ENCODE measurements at regions not wholly inside any gene's neighbourhood (a gene's known extent, or its start where the extent isn't known, plus 50 kb on each side); places are given as distances from the start of the nearest gene placed in this dataset.

DNA sequence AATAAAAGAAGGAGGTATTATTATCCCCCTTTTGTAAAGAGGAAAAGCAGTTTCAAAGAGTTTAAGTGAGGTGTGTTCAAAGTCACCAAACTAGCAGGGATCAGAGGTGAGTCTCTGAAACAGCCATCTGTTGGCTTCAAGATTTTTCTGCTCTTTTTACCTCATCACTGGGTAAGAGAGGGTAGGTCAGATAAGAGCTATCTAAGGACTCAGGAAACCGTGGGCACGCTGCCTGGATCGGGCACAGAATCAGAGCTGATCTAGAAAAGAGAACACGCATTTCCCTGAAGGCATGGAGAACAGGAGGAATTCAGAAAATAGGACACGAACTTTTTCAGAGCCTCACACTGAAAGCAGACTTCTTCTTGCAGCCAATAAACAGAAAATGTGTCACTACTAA lies 65.8 kb upstream of the LY86 start:
- H3K4me3 ChIP-seq (ENCODE audit: low read depth, low read length): no peak overlapping the region
- no peak for DNase-seq (ENCODE audit: low read depth)
- TF ChIP-seq, protein P1, sequence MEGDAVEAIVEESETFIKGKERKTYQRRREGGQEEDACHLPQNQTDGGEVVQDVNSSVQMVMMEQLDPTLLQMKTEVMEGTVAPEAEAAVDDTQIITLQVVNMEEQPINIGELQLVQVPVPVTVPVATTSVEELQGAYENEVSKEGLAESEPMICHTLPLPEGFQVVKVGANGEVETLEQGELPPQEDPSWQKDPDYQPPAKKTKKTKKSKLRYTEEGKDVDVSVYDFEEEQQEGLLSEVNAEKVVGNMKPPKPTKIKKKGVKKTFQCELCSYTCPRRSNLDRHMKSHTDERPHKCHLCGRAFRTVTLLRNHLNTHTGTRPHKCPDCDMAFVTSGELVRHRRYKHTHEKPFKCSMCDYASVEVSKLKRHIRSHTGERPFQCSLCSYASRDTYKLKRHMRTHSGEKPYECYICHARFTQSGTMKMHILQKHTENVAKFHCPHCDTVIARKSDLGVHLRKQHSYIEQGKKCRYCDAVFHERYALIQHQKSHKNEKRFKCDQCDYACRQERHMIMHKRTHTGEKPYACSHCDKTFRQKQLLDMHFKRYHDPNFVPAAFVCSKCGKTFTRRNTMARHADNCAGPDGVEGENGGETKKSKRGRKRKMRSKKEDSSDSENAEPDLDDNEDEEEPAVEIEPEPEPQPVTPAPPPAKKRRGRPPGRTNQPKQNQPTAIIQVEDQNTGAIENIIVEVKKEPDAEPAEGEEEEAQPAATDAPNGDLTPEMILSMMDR (IDR thresholded peaks at IDR 0.05; ENCODE audit: insufficient read depth, low read depth, low read length, missing control alignments): no peak

DNA sequence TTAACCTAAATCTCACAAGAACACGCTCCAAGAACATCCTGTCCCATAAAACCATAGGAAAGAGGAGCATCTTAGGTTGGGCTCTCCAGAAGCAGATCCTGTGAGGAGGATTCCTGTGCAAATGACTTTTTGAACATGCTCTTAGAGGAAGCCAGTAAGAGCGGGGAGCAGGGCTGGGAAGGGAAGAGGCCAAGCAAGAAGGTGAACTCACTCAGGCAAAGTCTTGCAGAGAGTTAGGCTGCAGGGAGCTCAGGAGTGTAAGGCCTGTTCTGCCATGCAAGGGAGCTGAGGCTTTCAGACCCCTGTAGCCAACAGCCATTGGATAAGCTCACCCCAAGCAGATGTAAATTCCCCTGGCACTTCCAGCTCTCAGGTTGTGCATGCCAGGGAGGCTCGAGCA lies 63.6 kb upstream of the LY86 start:
- TF ChIP-seq, protein P1 (IDR thresholded peaks at IDR 0.05; ENCODE audit: insufficient read depth, low read depth, low read length, missing control alignments): no peak
- H3K4me3 ChIP-seq (ENCODE audit: low read depth, low read length): no peak overlapping the region
- DNase-seq (ENCODE audit: low read depth): no peak

DNA sequence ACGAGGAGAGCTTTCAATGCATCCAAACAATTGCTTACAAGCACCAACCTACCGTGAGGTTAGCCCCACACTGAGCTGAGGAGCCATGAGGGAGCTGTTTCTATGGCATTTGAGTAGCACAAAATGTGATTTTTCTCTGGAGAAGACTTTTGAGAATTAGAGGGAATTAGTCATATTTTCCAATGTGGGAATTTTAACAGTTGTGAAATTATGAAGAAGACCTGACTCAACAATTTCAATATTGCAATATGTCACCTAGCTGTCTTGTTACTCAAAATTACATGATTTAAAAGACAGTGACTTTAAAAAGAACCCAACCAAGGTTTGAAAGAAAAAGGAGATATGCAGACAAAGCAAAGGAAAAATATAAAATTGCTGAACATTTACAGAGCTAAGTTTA lies 62.6 kb upstream of the LY86 start:
- no peak overlapping the region for H3K4me3 ChIP-seq (ENCODE audit: low read depth, low read length)
- no peak for DNase-seq (ENCODE audit: low read depth)
- TF ChIP-seq, protein P1 (IDR thresholded peaks at IDR 0.05; ENCODE audit: insufficient read depth, low read depth, low read length, missing control alignments): no peak

DNA sequence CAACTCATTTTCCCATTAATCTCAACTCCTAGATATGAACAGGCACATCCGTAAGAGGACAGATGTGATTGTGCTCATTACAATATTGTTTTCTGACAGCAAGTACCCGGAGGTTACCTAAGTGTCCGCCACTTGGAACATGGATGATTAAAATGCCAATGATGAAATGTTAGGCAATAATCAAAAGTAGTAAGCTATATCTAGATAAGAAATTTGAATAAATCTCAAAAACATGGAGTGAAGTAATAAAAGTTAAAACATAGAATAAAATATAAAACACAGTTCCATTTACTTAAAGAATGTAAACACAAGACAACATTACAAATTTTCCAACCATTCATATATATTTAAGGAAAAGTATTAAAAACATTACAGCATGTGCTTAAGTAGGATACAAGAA lies 59.2 kb upstream of the LY86 start:
- DNase-seq (ENCODE audit: low read depth): no peak
- no peak overlapping the region for H3K4me3 ChIP-seq (ENCODE audit: low read depth, low read length)
- TF ChIP-seq, protein P1 (IDR thresholded peaks at IDR 0.05; ENCODE audit: insufficient read depth, low read depth, low read length, missing control alignments): no peak

DNA sequence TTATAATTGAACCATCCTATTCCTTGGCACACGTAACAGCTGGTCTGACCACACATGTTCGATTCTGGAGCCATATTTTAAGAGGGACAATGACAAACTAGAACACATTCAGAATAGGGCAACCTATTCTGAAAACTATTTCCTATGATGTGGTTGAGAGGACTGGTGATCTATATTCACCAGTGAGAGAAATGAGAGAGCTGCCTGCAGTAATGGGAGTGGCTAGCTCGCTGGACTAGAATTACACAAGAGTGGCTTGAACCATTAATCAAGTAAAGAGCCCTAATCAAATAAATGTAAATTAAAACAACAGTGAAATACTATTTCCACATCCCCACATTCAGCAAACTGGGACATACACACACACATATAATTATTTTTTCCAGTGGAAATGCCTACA lies 55.3 kb upstream of the LY86 start:
- TF ChIP-seq, protein P1 (IDR thresholded peaks at IDR 0.05; ENCODE audit: insufficient read depth, low read depth, low read length, missing control alignments): no peak
- no peak overlapping the region for H3K4me3 ChIP-seq (ENCODE audit: low read depth, low read length)
- DNase-seq (ENCODE audit: low read depth): no peak

DNA sequence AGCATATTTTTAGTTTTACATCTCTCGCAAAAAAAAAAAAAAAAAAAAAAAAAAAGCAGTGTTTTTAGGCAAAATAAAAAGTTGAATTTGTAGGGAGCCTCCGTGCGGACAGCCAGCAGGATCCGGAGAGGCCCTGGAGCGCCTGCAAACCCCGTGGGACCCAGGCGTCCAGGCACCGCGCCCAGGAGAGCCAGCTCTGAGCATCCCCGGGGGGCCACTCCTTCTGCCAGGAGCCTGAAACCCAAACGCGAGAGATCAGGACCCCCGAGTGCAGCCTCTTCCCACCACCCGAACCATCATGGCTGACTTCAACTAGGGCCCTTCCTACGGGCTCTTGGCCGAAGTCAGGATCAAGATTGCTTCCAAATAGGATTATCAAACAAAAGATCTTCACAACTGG lies 54.1 kb upstream of the LY86 start:
- no peak for DNase-seq (ENCODE audit: low read depth)
- no peak overlapping the region for H3K4me3 ChIP-seq (ENCODE audit: low read depth, low read length)
- TF ChIP-seq, protein P1 (IDR thresholded peaks at IDR 0.05; ENCODE audit: insufficient read depth, low read depth, low read length, missing control alignments): no peak

DNA sequence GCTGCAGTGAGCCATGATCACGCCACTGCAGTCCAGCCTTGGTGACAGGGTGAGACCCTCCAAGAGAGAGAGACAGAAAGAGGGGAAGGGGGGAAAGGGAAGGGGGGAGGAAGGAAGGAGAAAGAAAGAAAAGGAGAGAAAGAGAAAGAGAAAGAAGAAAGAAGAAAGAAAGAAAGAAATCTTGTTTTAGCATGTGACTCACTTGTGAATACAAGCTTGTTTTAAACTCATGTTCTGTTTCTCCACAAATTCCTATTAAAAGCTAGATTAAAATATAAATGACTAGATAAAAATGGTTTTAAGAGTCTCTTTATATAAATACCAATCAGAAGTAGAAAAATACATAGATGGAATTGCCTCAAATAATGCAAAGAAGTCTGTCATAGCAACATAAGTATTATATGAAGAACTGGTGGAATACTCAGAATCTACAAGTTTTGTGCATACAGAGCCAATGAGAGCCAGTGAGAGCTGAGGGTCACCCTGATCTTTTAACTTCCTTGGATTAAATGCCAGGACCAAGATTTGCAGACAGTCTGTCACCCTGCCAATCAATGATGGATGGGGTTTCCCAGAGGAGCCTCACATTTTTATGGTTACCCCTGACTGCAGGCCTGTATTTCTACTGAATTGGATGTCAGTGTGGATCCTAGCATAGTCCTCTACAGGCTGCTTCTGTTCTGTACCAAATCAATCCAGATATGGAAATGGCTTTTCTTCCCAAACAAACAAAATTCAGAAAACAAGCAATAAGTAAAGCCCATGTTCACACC lies 50.8 kb upstream of the LY86 start:
- H3K4me3 ChIP-seq (ENCODE audit: low read depth, low read length): no peak overlapping the region
- no peak for DNase-seq (ENCODE audit: low read depth)
- TF ChIP-seq, protein P1 (IDR thresholded peaks at IDR 0.05; ENCODE audit: insufficient read depth, low read depth, low read length, missing control alignments): no peak
